Gastrocnemius medialis (tissue), 4 donors: ENCODE measurements at regions not wholly inside any gene's neighbourhood (a gene's known extent, or its start where the extent isn't known, plus 50 kb on each side); places are given as distances from the start of the nearest gene placed in this dataset.

Experiments used
- POLR2A ChIP-seq, 2 donors: fragments of 450-650 bp; IDR thresholded peaks; one replicate each; pipeline ENCODE4 v1.6.1; 2017; ENCODE audit warnings: antibody characterized with exemption in 2 of 2, mild to moderate bottlenecking in 2 of 2, moderate library complexity in 2 of 2
- TF ChIP-seq, protein P1 (sequence below), 5 experiments: fragments of 450-650 bp in 3 of 5; fragments of 200-600 bp in 2 of 5; sonication (generic) in 2 of 5; IDR thresholded peaks in 4 of 5; conservative IDR thresholded peaks in 1 of 5; 1 replicate in 4 of 5; 2 replicates in 1 of 5; pipeline ENCODE4 v1.5.1; 2016 to 2019; ENCODE audit warnings: antibody characterized with exemption in 5 of 5, mild to moderate bottlenecking in 3 of 5, moderate library complexity in 3 of 5

DNA sequence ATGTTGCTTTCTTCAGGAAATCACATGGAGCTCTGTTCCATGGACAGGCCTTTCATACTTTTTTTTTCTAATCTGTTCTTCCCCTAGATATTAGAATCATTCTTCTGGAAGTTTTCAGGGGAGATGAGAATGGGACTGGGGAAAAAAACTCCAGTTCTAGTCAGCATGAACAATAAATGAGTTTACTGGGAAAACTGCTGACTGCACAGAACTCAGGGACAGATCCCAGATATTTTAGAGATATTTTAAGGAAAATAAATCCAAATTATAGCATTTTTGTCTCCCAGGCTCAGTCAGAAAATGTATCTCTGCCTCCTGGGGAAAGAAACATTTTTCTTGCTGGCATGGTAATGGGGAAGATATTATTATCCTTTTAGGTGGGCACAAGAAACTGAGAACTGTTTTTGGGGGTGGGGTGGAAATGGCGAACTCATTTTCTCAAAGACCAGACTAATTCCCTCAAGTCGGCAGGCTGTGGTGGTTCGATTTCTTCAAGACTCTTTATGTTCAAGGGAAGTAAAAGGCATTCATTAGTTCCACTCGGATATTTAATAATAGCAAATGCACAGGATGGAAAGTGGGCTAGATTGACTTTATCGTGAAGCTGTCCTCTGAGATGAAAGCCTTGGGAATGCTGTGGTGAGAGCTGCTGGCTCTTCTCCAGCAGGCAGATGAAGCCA is 157.5 kb downstream of the ADRA2A start:
- TF ChIP-seq, protein P1, sequence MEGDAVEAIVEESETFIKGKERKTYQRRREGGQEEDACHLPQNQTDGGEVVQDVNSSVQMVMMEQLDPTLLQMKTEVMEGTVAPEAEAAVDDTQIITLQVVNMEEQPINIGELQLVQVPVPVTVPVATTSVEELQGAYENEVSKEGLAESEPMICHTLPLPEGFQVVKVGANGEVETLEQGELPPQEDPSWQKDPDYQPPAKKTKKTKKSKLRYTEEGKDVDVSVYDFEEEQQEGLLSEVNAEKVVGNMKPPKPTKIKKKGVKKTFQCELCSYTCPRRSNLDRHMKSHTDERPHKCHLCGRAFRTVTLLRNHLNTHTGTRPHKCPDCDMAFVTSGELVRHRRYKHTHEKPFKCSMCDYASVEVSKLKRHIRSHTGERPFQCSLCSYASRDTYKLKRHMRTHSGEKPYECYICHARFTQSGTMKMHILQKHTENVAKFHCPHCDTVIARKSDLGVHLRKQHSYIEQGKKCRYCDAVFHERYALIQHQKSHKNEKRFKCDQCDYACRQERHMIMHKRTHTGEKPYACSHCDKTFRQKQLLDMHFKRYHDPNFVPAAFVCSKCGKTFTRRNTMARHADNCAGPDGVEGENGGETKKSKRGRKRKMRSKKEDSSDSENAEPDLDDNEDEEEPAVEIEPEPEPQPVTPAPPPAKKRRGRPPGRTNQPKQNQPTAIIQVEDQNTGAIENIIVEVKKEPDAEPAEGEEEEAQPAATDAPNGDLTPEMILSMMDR (IDR thresholded peaks at IDR 0.05 in 4 of 5, conservative IDR thresholded peaks at IDR 0.05 in 1 of 5): no peak
- no peak for TF ChIP-seq POLR2A (IDR thresholded peaks at IDR 0.05)
